Calu3 (cell line): ENCODE measurements at regions not wholly inside any gene's neighbourhood (a gene's known extent, or its start where the extent isn't known, plus 50 kb on each side); places are given as distances from the start of the nearest gene placed in this dataset.

Source experiments
- BruUV-seq: library from RNA; stranded (reverse); fragments of 400-500 nt; replicated peaks from 2 replicates; lab custom pipeline; 2021; lab: Mats Ljungman, UMichigan
- CTCF ChIA-PET: fragments of 300-600 bp; sonication (Branson Sonifier 250); formaldehyde crosslinking; loops from one replicate; lab custom pipeline; 2022; ENCODE audit warnings: antibody characterized with exemption; lab: Charles Lee
- DNase-seq: peaks from one replicate; pipeline ENCODE4 v3.0.0; 2022
- H3K27ac Mint-ChIP-seq: one replicate; pipeline ENCODE4 v1.8.0; 2022; ENCODE audit warnings: mixed read lengths; ENCODE audit not compliant: unreplicated experiment
- H3K27me3 Mint-ChIP-seq: one replicate; pipeline ENCODE4 v1.8.0; 2022; ENCODE audit warnings: mixed read lengths; ENCODE audit not compliant: unreplicated experiment
- H3K36me3 Mint-ChIP-seq: one replicate; pipeline ENCODE4 v1.8.0; 2022; ENCODE audit warnings: mild to moderate bottlenecking, moderate library complexity, mixed read lengths; ENCODE audit not compliant: insufficient read depth, unreplicated experiment
- H3K4me1 Mint-ChIP-seq: one replicate; pipeline ENCODE4 v1.8.0; 2022; ENCODE audit warnings: mild to moderate bottlenecking, low read depth, mixed read lengths; ENCODE audit not compliant: unreplicated experiment
- H3K4me3 Mint-ChIP-seq: one replicate; pipeline ENCODE4 v1.8.0; 2022; ENCODE audit warnings: mild to moderate bottlenecking, low read depth, moderate library complexity, mixed read lengths; ENCODE audit not compliant: unreplicated experiment
- H3K9me3 Mint-ChIP-seq: one replicate; pipeline ENCODE4 v1.8.0; 2022; ENCODE audit warnings: low read depth, mixed read lengths; ENCODE audit not compliant: unreplicated experiment
- CTCF ChIP-seq: fragments of 200-600 bp; IDR thresholded peaks from one replicate; pipeline ENCODE4 v1.8.0; 2022; ENCODE audit warnings: antibody characterized with exemption; ENCODE audit not compliant: unreplicated experiment
- intact Hi-C: fragments of 100-400 bp; cut with micrococcal nuclease; formaldehyde crosslinking; loops from one replicate; pipeline ENCODE4 v1.10.0; 2022; ENCODE audit not compliant: unreplicated experiment

DNA sequence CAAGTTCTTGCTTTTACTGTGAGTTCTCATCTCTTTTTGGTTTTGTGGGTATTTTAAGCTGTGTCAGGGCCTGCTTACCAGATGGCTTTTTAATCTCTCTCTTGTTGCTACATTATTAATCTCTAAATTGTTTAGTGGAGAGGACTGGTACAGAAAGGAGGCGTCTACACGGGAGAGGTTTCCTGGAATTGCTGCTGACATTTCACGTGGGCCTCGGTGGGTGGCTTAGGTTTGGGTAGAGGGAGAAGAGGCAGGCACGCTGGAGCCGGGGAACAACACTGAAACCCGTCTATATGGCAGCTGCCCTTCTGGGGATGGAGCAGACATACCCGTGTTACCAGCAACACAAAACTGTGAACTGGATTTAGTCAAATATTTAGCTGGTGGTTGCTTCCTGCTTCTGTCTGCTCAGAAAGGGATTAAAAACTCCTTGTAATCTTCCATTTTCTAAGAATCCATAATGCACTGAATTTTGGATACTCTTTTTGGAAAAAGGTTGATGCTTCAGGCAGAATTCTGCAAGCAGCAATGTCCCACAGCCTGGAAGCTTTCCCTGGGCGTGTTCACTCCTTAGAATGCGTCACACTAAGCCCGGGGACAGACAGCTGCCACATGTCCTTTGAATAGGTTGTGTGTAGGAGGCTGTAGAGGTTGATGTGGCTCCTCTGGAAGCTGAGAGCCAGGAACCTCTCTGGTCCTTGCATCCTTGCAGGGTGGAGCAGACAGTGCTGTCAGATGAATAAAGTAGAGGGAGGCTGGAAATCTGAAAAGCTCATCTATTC is 199.8 kb upstream of the GATB start:
- Mint-ChIP-seq H3K27me3 (peaks cover 64% of the 10 kb centered on the region), H3K4me1 (no peaks in the 10 kb centered on the region), H3K4me3 (no peak overlapping the region), H3K27ac (no peak overlapping the region), H3K9me3 (no peaks in the 10 kb centered on the region), H3K36me3 (no peaks in the 10 kb centered on the region)
- intact Hi-C loops = no loop called here
- BruUV-seq = no TSS peak
- CTCF ChIA-PET = no interaction called here
- no peak for TF ChIP-seq CTCF
- no peak for DNase-seq

GRCh38 chr4:151957153-151957552 is 196.3 kb upstream of the GATB start:
- DNase-seq = no peak
- CTCF ChIA-PET = no interaction called here
- H3K4me1 Mint-ChIP-seq = no peaks in the 10 kb centered on the region
- peaks cover 68% of the 10 kb centered on the region for H3K27me3 Mint-ChIP-seq
- no TSS peak for BruUV-seq
- no peak overlapping the region for H3K27ac Mint-ChIP-seq
- no peak overlapping the region for H3K4me3 Mint-ChIP-seq
- no peaks in the 10 kb centered on the region for H3K9me3 Mint-ChIP-seq
- TF ChIP-seq CTCF = no peak
- no peaks in the 10 kb centered on the region for H3K36me3 Mint-ChIP-seq
- intact Hi-C loops = no loop called here

GRCh38 chr4:151955721-151956380 is 195.0 kb upstream of the GATB start:
- Mint-ChIP-seq H3K4me3 (no peak overlapping the region), H3K27ac (no peak overlapping the region), H3K9me3 (no peaks in the 10 kb centered on the region), H3K27me3 (peaks cover 65% of the 10 kb centered on the region), H3K4me1 (no peaks in the 10 kb centered on the region), H3K36me3 (no peaks in the 10 kb centered on the region)
- intact Hi-C loops = no loop called here
- BruUV-seq = no TSS peak
- no peak for TF ChIP-seq CTCF
- CTCF ChIA-PET = no interaction called here
- DNase-seq = no peak

DNA sequence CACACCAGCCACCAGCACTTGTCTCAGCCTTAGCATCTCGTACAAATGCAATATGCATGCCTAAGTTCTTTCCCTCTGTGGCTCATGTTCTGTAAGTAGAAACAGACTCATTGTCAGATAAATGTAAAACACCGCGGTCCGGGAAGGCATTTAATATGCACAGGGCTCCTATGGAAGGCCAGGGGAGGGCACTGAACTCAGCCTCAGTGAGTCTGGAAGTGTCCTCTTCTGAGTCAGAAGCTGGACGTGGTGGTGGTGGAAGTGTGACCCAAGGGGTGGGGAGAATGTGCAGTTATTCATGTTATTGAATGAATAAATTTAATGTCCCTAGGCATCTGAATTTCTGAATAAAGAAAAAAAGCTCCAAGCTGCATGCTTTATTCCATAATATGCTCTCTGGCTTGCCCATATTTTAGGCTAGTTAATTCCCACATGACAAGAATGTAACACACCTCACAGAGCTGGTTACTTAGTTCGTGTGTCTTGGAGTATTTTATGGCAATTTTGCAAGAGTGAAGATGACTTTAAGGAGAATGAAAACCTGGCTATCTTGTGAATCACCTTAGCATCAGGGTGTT is 193.1 kb upstream of the GATB start:
- Mint-ChIP-seq H3K27ac (no peak overlapping the region), H3K27me3 (peaks cover 55% of the 10 kb centered on the region), H3K36me3 (no peaks in the 10 kb centered on the region), H3K4me3 (no peak overlapping the region), H3K4me1 (no peaks in the 10 kb centered on the region), H3K9me3 (no peaks in the 10 kb centered on the region)
- DNase-seq = no peak
- CTCF ChIA-PET = no interaction called here
- intact Hi-C loops = no loop called here
- no TSS peak for BruUV-seq
- TF ChIP-seq CTCF = no peak
